GM19395 (cell line): ENCODE measurements at regions not wholly inside any gene's neighbourhood (a gene's known extent, or its start where the extent isn't known, plus 50 kb on each side); places are given as distances from the start of the nearest gene placed in this dataset.
"Not testable (repeated sequence)": the region's sequence is repeated elsewhere in the genome, so short reads cannot be mapped to it uniquely, and the experiment has no call there.

ENCODE experiments used
- ATAC-seq: cut with Tn5 transposase; IDR thresholded peaks from one replicate; pipeline ENCODE4 v1.9.1; 2021; ENCODE audit warnings: mild to moderate bottlenecking, moderate library complexity; ENCODE audit not compliant: unreplicated experiment

DNA sequence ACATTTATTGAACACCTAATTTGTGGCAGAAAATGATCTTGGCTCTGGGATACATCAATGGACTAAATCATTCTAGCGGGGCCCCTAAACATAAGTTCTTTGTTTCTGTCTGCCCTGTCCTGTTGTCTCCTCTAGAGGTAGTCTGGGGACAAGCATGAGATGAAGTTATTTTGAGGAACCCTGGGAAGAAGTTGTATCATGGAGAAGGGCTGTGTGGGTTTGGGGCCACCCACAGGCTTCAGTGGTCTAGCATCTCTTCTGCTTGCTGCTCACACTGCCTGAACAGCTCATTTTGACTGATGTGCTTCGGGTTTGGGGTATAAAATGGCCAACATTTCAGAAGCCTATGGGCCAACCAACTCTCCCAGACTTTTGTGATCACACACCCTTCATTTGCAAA lies 50.3 kb upstream of the OSBPL11 start:
- no peak for ATAC-seq

DNA sequence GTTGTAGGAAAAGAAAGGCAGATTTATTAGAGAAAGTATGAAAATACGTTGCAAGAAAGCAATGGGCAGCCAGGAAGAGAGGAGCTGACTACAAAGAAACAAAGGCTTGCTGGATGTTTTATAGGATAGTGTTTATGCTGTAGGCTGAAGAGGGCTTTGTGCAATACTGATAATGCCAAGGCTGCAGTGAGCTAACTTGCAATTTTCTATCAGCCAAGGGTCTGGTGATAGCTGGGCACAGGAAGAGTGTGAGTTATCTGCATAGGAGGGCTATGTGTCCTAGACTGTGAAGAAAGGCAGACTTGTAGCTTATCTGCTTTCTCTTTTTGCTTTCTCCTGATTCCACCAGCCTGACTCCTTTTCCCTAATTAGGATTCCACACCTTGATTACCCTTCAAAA lies 51.3 kb upstream of the OSBPL11 start:
- ATAC-seq: no peak

DNA sequence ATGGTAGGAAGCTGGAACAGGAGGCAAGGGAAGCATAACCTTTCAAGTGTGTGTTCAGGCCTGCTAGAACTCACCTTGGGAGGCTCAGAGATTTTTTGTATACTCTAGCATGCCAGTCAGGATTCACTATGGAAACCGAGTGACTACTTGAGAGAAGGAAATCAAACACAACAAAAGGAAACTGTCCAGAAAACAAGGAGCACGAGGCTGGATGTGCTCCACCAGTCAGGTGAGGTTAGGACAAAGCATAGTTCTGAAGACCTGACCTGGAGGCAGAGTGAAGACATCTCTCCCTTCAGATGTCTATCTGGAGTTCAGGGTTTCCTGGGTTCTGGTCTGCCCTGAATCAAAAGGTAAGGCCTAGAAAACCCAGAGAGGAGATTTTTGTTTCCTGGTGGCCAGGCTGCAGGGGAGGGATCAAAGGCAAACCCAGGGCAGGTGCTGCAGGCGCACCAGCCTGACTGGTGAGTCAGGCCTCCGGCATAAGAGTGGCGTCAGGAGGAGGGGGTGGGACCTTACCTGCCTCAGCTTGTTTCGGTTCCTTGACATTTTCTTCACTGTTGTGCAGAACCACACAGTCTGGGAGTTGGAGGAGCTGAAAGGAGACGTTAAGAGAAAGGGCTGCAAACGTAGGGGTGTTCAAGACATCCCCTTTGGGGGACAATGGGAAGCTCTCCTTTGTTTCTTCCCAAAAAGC lies 52.2 kb upstream of the OSBPL11 start:
- ATAC-seq: no peak

DNA sequence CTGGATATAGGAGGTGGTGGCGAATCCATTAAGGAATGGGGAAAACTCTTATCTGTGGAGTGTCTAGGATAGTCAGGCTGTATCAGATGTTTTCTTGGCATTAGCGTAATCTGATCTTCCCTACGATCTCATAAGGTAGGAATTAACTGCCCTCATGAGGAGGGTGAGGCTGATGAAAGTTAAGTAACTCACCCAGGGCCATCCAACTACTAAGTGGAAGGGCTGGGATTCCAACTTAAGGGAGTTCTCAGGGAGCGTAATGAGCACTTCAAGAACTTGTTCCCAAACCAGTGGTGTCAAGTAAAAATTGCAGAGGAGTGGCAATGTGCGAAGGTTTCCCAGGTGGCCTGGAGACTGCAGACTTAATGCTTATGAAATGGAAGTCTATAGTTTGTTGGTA lies 55.9 kb upstream of the OSBPL11 start:
- no peak for ATAC-seq

DNA sequence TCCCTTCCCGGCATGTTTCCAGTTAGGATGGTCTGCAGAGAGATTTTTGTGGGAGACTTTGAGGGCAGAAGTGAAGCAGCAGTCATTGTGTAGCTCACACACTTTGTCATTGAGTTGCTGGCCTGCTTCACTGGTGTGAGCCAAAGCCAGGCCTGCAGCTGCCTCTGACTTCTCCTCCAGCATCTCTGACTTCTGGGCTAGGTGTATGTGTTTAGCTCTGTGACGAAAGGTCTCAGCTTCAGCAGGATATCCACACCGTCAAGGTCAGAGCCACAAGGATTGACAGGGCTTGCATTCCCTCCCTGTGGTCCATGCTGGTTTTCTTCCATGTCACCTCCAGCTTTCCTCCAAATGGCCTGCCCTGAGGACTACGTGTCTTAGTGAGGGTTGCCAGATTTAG lies 57.1 kb upstream of the OSBPL11 start:
- no peak for ATAC-seq

DNA sequence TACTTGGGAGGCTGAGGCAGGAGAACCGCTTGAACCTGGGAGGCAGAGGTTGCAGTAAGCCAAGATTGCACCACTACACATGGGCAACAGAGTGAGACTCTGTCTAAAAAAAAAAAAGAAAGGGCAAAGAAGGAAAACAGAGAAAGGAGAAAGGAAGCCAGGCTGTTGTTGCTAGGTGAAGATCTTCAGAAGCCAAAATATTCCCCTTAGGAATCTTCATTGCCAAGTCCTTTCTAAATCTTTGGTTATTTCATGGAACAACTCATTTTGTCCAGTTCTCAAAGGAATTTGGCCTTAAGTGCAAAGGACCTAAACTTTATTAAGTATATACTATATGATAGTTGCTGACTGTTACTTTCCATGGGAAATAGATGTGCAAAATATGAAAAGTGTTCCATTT lies 59.2 kb upstream of the OSBPL11 start:
- ATAC-seq: no peak

DNA sequence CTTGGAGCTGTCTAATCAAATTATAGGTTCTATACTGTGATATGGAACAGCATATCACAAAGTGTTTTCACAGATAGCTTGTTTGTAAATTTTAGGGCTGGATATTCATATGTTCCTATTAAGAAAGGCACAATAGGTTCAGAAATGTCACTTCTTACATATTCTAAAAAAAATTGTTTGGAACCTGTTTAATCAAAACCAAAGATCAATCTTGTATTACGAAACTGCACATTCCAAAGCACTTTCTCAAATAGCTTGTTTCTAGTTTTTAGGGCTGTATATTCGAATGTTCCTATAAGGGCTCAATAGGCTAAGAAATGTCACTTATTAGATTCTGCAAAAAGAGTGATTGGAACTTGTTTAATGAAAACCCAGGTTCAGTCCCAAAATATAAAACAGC lies 67.4 kb upstream of the OSBPL11 start:
- no peak for ATAC-seq

DNA sequence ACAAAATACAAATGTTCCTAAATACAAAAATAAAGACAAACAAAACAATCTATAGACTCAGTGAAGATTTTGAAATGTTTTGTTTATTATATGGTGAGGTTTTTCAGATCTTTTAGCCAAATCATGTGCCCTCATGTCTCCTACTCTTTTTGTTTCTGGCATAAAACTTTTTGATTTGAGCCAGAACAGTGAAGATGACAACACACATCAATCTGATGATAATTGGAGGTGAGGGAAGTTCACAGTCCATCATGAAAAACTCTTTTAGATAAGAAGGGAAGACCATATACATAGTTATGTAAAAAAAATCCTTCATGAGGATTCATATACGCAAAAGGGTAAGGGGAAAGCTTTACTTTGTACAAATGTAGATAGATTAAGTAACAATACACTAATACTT lies 75.1 kb upstream of the OSBPL11 start:
- no peak for ATAC-seq

DNA sequence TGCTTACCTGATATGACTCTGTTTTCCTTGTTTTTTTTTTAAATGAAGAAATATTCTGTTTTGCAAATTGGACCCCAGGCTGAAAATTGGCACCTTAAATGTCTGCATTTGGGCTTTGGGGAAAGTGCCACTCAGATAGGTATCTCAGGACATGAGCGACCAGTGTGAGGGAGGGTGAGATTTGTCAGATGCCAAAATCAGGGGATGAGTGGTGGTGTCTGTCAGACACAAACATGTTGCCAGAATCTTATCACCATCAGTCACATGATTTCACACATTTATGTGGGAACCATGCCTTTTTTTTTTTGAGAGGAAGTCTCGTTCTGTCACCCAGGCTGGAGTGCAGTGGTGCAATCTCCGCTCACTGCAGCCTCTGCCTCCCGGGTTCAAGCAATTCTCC lies 75.6 kb upstream of the OSBPL11 start:
- ATAC-seq: no peak

DNA sequence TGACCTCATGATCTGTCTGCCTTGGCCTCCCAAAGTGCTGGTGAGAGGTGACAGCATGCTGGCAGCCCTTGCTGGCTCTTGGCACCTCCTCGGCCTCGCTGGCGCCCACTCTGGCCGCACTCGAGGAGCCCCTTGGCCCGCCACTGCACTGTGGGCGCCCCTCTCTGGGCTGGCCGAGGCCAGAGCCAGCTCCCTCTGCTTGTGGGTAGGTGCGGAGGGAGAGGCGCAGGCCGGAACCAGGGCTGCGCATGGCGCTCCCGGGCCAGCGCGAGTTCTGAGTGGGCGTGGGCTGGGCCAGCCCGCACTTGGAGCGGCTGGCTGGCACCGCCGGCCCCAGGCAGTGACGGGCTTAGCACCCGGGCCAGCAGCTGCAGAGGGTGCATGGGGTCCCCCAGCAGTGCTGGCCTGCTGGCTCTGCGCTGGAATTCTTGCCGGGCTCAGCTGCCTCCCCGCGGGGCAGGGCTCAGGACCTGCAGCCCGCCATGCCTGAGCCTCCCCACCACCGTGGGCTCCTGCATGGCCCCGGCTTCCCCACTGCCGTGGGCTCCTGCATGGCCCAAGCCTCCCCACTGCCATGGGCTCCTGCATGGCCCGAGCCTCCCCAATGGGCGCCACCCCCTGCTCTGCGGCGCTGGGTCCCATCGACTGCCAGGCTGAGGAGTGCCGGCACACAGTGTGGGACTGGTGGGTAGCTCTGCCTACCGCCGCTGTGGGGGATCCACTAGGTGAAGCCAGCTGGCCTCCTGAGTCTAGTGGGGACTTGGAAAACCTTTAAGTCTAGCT lies 76.4 kb upstream of the OSBPL11 start:
- no peak for ATAC-seq

DNA sequence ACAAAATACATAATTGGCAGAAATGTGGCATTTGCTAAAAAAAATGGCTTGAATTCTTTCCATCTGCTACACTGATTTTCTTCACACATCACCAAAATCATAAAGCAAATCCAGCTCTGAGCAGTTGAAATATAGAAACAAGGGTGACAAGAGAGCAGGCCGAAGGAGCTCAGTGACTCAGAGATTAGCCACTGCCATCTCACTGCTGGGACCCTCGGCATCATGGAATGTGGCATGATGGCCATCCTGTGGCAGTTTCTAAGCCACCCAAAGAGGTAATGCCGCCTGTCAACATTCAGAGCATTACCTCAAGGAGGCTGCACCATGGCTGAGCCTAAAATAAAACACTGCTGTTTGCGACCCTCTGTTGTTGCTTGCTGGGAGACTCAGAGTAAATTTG lies 80.5 kb upstream of the OSBPL11 start:
- ATAC-seq: no peak

DNA sequence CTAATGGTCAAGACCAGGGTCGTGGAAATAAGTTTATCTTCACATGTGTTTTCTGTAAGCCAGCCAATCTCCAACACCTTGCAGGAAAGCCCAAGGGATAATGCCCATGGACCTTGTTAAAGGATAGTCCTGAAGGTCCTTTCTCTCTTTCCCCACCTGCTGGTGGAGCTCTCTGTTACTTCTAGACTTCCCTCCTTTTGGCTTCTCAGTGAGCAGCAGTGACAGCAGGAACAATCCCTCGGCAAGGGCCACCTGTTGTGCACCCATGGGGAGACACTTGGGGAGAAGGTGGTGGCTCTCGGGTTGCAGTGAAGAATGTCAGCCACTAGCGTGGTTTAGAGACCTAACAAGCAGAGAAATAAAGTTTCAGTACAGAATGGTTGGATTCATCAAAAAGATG lies 84.0 kb upstream of the OSBPL11 start:
- no peak for ATAC-seq

DNA sequence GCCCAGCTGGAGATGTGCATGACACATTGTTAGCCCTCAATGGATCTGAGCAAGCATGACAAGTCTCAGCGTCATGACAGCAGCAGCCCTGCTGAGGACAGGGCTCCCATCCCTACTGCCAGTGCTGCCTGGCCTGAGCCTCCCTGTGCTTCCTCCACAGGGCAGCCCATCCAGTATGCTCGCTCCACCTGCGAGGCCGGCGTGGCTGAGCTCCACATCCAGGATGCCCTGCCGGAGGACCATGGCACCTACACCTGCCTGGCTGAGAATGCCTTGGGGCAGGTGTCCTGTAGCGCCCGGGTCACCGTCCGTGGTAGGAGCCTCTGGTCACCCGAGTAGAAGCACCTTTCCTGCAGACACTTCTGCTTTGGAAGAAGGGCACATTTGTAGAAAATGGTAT lies 85.8 kb upstream of the OSBPL11 start:
- no peak for ATAC-seq

DNA sequence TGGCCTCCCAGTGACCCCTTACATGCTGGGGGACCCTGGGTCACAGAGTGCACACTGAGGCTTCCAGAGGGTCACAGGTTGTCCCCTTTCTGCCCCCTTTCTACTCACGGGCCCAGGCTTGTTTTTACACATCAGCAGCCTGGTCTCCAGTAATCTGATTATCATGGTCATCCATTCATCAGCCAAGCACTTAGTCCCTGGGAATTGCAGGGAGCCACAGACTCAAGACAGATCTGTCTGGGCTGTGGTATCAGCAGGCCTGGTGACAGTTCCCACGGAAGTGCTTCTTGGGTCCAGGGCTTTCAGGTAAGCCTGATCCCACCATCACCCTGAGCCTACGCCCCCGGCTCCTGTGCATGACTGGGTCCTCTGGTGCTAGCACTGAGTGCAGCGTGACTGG lies 86.6 kb upstream of the OSBPL11 start:
- ATAC-seq: not testable (repeated sequence)

DNA sequence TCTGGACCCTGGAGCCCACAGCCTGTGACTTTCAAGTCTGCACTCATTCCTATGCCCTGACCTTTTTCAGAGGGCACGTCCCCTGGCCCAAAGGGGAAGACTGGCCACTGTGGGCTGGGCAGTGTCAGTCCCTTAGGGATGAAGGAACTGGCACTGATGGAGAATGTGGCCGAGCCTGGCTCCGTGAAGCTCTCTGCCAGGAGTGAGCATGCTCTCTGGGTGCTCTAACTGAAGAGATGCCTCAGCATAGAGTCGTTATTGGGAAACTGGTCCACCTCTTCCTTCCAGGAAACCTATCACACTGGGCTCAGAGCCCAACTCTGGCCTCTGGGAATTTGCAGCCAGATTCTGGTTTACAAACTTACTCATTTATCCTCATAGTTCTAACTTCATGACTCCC lies 87.3 kb upstream of the OSBPL11 start:
- ATAC-seq: not testable (repeated sequence)

DNA sequence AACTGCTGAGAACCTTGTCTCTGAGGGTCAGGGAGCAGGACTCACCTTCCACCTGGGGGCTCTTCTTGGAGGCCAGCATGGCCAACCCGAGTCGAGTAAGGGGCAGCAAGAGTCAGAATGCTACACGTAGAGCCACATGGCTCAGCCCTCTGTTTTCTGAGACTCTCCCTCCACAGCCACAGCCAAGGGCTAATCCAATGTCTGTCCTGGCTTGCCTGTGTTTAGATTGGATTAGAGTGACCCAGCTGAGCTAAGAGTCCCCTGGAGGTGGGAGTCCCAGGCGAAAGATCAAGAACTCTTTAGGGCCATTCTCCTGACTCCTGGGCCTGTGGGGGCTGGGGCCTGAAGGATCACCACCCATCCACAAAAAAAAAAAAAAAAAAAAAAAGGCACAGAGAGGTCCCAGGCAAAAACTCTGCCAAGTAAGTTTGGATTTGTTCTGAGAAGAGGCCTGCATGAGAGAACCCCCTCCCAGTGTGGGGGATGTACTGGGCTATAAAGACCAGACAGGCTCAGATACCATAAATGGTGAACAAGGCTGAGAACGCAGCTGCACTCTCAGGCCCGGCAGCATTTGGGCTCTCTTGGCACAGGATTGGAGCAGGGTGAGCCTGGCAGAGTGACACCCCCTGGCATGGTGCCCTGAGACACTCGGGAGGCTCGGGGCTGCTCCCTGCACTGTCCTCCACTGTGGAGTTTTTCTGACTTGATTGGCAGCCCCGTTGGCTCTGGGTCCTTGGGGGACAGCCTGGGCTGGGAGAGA lies 88.0 kb upstream of the OSBPL11 start:
- no peak for ATAC-seq

DNA sequence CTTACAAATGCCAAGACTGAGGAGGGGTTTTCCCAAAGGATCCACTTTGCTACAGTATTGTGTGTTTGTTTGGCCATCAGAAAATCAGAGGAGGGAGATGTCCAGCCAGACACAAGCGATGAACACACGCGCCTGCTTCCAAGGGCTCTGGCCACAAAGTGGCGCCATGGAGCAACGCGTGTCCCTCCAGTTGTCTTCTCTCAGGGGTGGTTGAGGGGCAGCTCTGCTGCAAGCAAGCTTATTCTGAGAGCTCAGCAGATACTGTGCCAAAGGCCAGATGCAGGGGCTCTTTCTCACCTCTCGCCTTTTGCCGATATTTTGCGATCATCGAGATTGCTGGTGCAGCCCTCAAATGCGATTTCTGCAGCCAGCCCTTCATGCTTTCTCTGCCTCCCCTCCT lies 88.9 kb upstream of the OSBPL11 start:
- ATAC-seq: no peak

DNA sequence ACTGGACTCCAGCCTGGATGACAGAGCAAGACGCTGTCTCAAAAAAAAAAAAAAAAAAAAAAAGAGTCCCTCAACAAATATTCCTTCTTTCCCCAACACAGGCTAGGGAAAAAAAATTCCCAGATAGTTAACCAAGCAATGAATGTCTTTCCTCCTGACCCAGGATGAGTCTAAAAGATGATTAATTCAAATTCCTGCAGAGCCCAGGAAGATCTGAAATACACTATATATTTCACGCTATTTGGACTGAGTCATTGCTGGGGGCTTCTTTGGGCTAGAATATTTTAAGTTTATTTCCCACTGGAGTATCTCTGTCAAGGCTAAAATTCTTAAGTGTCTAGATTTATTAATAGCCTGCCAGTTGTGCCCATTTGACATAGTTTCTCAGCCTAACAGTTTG lies 90.4 kb upstream of the OSBPL11 start:
- ATAC-seq: not testable (repeated sequence)

DNA sequence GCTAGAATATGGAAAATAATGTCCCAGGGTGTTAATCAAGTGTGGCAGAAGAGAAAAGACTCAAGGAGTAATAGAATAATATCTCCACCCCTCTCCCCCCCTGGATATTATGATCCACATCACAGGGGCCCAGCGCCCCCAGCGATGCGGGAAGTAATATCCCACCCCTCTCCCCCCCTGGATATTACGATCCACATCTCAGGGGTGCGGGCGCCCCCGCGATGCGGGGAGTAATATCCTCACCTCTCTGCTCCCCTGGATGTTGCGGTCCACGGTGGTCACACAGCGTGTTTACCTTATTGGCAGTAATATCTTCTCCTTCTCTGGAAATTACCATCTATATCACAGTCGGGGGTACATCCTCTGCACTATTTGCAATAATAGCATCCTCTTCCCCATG lies 97.1 kb upstream of the OSBPL11 start:
- no peak for ATAC-seq

DNA sequence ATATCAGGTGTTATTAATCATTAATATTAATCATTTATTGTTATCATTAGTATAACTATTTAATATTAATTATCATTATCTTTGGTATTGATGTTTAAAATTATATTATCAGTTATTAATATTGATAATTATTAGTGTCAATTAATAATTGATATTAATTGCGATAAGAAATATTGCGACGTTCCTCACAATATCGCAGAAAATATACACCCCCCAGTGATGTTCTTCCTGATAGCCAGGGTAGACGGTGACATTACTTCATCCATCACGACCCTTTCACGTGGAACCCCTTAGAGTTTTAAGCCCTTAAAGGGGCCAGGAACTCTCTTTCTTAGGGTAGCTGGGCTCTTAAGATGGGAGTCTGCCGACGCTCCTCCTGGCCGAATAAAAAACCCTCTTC lies 98.6 kb upstream of the OSBPL11 start:
- ATAC-seq: no peak

DNA sequence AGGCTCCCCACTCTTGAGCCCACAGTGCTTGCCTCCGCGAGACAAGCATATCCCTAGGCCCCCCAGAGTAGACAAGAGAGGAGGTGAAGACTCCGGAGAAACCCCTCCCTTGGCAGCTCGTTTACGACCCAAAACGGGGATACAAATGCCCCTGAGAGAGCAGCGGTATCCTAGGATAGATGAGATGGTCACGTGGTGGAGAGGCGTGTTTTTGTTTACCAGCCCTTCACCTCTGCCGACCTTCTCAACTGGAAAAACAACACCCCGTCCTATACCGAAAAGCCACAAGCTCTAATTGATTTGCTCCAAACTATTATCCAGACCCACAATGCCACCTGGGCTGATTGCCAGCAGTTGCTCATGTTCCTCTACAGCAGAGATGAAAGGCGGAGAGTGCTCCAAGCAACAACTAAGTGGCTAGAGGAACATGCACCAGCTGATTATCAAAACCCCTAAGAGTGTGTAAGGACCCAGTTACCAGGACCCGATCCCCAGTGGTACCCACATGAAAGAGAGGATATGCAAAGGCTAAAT lies 99.5 kb upstream of the OSBPL11 start:
- ATAC-seq: no peak

DNA sequence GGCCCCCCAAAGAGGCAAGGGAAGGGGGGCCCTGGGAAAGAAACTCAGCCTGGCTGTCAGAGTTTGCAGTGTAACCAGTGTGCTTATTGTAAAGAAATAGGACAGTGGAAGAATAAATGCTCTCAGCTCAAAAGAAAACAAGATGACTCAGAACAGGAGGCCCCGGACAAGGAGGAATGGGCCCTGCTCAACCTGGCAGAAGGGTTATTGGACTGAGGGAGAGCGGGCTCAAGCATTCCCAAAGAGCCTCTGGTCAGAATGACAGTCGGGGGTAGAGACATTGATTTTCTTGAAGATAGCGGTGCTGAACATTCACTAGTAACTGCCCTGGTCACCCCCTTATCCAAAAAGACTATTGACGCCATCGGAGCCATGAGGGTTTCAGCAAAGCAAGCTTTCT lies 100.4 kb upstream of the OSBPL11 start:
- ATAC-seq: no peak
